CD8-positive, alpha-beta memory T cell (primary cell): ENCODE measurements at regions not wholly inside any gene's neighbourhood (a gene's known extent, or its start where the extent isn't known, plus 50 kb on each side); places are given as distances from the start of the nearest gene placed in this dataset.

Experiments
- CTCF ChIA-PET: fragments of 350-600 bp; sonication (Branson Sonifier 250); formaldehyde crosslinking; loops from one replicate; lab custom pipeline; 2021; ENCODE audit warnings: antibody characterized with exemption; lab: Charles Lee
- POLR2A ChIA-PET: fragments of 350-600 bp; sonication (Branson Sonifier 250); formaldehyde crosslinking; loops from one replicate; lab custom pipeline; 2021; ENCODE audit warnings: antibody characterized with exemption; lab: Charles Lee
- DNase-seq, 5 donors: peaks; one replicate each; pipeline versions ENCODE4 v3.0.0 to v3.0.0-alpha.2; 2020 to 2022; ENCODE audit warnings: mixed read lengths in 1 of 5
- H3K27ac ChIP-seq: one replicate; pipeline ENCODE4 v1.7.0; 2013; ENCODE audit warnings: low read depth, mild to moderate bottlenecking, low read length, moderate library complexity
- H3K27me3 ChIP-seq: 2 replicates; pipeline ENCODE4 v1.7.0; 2013; ENCODE audit warnings: low read length, mild to moderate bottlenecking; ENCODE audit not compliant: insufficient read depth, poor library complexity, severe bottlenecking
- H3K36me3 ChIP-seq: 2 replicates; pipeline ENCODE4 v1.7.0; 2013; ENCODE audit warnings: mild to moderate bottlenecking, low read length, moderate library complexity; ENCODE audit not compliant: insufficient read depth
- H3K4me1 ChIP-seq: 2 replicates; pipeline ENCODE4 v1.7.0; 2013; ENCODE audit warnings: mild to moderate bottlenecking, low read length, moderate library complexity; ENCODE audit not compliant: insufficient read depth
- H3K4me3 ChIP-seq: 2 replicates; pipeline ENCODE4 v1.7.0; 2013; ENCODE audit warnings: mild to moderate bottlenecking, low read length
- H3K9me3 ChIP-seq: 2 replicates; pipeline ENCODE4 v1.7.0; 2013; ENCODE audit warnings: mild to moderate bottlenecking, low read length
- H3K27ac Mint-ChIP-seq, 8 donors: one replicate each; pipeline ENCODE4 v1.8.0; 2020 to 2021; ENCODE audit warnings: mixed read lengths in 8 of 8, mild to moderate bottlenecking in 6 of 8, inconsistent platforms in 3 of 8, moderate library complexity in 3 of 8
- H3K27me3 Mint-ChIP-seq, 2 donors: one replicate each; pipeline ENCODE4 v1.8.0; 2020 to 2021; ENCODE audit warnings: mixed read lengths in 2 of 2, mild to moderate bottlenecking in 1 of 2, moderate library complexity in 1 of 2
- H3K36me3 Mint-ChIP-seq, 3 donors: one replicate each; pipeline ENCODE4 v1.8.0; 2020 to 2021; ENCODE audit warnings: mixed read lengths in 3 of 3, inconsistent platforms in 1 of 3, mild to moderate bottlenecking in 1 of 3
- H3K4me1 Mint-ChIP-seq, 3 donors: one replicate each; pipeline ENCODE4 v1.8.0; 2020 to 2021; ENCODE audit warnings: mixed read lengths in 3 of 3, inconsistent platforms in 1 of 3, mild to moderate bottlenecking in 1 of 3
- H3K4me3 Mint-ChIP-seq, 7 donors: one replicate each; pipeline ENCODE4 v1.8.0; 2020 to 2021; ENCODE audit warnings: mixed read lengths in 7 of 7, mild to moderate bottlenecking in 6 of 7, moderate library complexity in 4 of 7, inconsistent platforms in 2 of 7
- H3K9me3 Mint-ChIP-seq, 5 donors: one replicate each; pipeline ENCODE4 v1.8.0; 2020 to 2022; ENCODE audit warnings: mixed read lengths in 5 of 5, mild to moderate bottlenecking in 3 of 5, moderate library complexity in 2 of 5, inconsistent platforms in 1 of 5

DNA sequence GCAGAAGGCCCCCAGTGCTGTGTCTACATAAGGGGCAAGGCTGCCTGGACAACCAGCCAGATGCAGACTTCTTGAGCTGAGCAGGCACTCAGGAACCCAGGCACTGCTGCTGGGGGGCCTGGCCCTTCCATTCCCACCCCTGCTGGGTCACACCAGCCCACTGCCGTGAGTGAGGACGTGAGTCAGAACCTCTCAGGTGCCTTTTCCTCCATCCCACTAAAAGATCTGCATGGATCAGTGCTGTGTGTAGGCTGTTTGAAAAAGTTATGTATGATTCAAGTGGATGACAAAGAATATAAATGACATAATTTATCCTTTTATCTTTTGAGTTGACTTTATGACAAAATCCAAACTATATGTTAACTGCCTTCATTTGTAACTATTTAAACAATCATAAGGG lies 499.3 kb downstream of the INHBA start:
- Mint-ChIP-seq H3K4me3 (no peak overlapping the region), H3K27ac (no peak overlapping the region), H3K4me1 (no peaks in the 10 kb centered on the region), H3K36me3 (no peaks in the 10 kb centered on the region), H3K27me3 (no peaks in the 10 kb centered on the region), H3K9me3 (peaks cover 0 to 24% (median 4%) of the 10 kb centered on the region in 5 donors)
- no peaks in the 10 kb centered on the region for H3K36me3 ChIP-seq
- ChIA-PET POLR2A (no interaction called here), CTCF (no interaction called here)
- no peaks in the 10 kb centered on the region for H3K9me3 ChIP-seq
- no peaks in the 10 kb centered on the region for H3K4me1 ChIP-seq
- no peak for DNase-seq
- H3K4me3 ChIP-seq = no peak overlapping the region
- no peak overlapping the region for H3K27ac ChIP-seq
- H3K27me3 ChIP-seq = no peaks in the 10 kb centered on the region

DNA sequence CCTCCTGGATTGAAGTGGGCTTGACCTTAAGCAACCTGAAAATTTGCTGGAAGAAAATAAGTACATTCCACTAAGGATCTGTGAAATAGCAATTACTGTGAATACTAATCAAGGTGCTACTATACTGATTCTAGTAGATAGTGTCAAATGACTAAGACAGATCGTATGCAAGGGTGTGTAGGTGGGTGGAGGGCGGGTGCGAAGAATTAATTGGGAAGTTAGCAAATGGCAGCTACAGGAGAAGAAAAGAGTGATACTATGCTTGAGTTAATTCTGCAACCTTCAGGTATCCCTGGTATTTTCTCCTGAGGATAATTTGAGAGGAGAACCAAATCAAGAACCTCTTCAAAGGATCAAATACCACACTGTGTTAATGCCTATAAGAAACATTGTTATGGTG lies 501.9 kb downstream of the INHBA start:
- Mint-ChIP-seq H3K36me3 (no peaks in the 10 kb centered on the region), H3K4me3 (no peak overlapping the region), H3K4me1 (no peaks in the 10 kb centered on the region), H3K27me3 (no peaks in the 10 kb centered on the region), H3K27ac (no peak overlapping the region), H3K9me3 (peaks cover under 1 to 23% (median 6%) of the 10 kb centered on the region in 5 donors)
- Histone ChIP-seq H3K4me3 (no peak overlapping the region), H3K36me3 (no peaks in the 10 kb centered on the region), H3K9me3 (no peaks in the 10 kb centered on the region), H3K27ac (no peak overlapping the region), H3K4me1 (no peaks in the 10 kb centered on the region), H3K27me3 (no peaks in the 10 kb centered on the region)
- ChIA-PET POLR2A (no interaction called here), CTCF (no interaction called here)
- no peak for DNase-seq

- no peak overlapping the region for H3K4me3 Mint-ChIP-seq
- H3K36me3 ChIP-seq = no peaks in the 10 kb centered on the region
- no peaks in the 10 kb centered on the region for H3K27me3 Mint-ChIP-seq
- no peaks in the 10 kb centered on the region for H3K9me3 ChIP-seq
- peaks cover 2 to 23% (median 11%) of the 10 kb centered on the region in 5 donors for H3K9me3 Mint-ChIP-seq
- H3K4me1 ChIP-seq = no peaks in the 10 kb centered on the region
- H3K27me3 ChIP-seq = no peaks in the 10 kb centered on the region
- H3K4me3 ChIP-seq = no peak overlapping the region
- H3K4me1 Mint-ChIP-seq = no peaks in the 10 kb centered on the region
- ChIA-PET POLR2A (no interaction called here), CTCF (no interaction called here)
- H3K27ac ChIP-seq = no peak overlapping the region
- DNase-seq = no peak
- H3K27ac Mint-ChIP-seq = no peak overlapping the region
- H3K36me3 Mint-ChIP-seq = no peaks in the 10 kb centered on the region
Measured at GRCh38 chr7:41199136-41199535, 503.8 kb downstream of the INHBA start.

DNA sequence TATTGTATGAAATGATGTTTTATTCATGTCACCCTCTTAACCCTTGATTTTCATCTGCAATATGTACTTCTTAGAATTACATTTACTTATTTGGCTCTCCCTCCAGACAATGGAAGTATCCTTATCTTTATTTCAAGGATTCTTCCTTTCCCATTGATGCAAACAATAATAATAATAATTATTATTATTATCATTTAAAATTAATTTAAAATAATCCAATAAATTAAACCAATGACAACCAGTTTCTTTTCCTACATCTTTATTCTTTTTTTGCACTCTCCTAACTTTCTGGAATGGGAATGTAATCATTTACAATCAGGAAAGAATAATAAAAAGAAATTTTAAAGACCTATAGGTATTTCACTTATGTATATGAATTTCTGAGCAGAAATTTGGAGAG lies 504.4 kb downstream of the INHBA start:
- H3K36me3 Mint-ChIP-seq = no peaks in the 10 kb centered on the region
- Histone ChIP-seq H3K36me3 (no peaks in the 10 kb centered on the region), H3K27me3 (no peaks in the 10 kb centered on the region), H3K4me1 (no peaks in the 10 kb centered on the region), H3K9me3 (no peaks in the 10 kb centered on the region), H3K27ac (no peak overlapping the region), H3K4me3 (no peak overlapping the region)
- H3K27ac Mint-ChIP-seq = no peak overlapping the region
- CTCF ChIA-PET = no interaction called here
- H3K4me1 Mint-ChIP-seq = no peaks in the 10 kb centered on the region
- H3K27me3 Mint-ChIP-seq = no peaks in the 10 kb centered on the region
- DNase-seq = no peak
- H3K4me3 Mint-ChIP-seq = no peak overlapping the region
- H3K9me3 Mint-ChIP-seq = peaks cover 2 to 23% (median 11%) of the 10 kb centered on the region in 5 donors
- POLR2A ChIA-PET = no interaction called here

- Mint-ChIP-seq H3K4me3 (no peak overlapping the region), H3K36me3 (no peaks in the 10 kb centered on the region), H3K27me3 (no peaks in the 10 kb centered on the region), H3K9me3 (peaks cover 2 to 23% (median 11%) of the 10 kb centered on the region in 5 donors), H3K27ac (no peak overlapping the region), H3K4me1 (no peaks in the 10 kb centered on the region)
- POLR2A ChIA-PET = no interaction called here
- H3K27ac ChIP-seq = no peak overlapping the region
- no peaks in the 10 kb centered on the region for H3K4me1 ChIP-seq
- no peaks in the 10 kb centered on the region for H3K27me3 ChIP-seq
- H3K36me3 ChIP-seq = no peaks in the 10 kb centered on the region
- no peak for DNase-seq
- H3K9me3 ChIP-seq = no peaks in the 10 kb centered on the region
- H3K4me3 ChIP-seq = no peak overlapping the region
- CTCF ChIA-PET = no interaction called here
Measured at GRCh38 chr7:41197769-41198168, 505.1 kb downstream of the INHBA start.

GRCh38 chr7:41193738-41194282 lies 509.1 kb downstream of the INHBA start:
- Histone ChIP-seq H3K36me3 (no peaks in the 10 kb centered on the region), H3K4me3 (no peak overlapping the region), H3K4me1 (no peaks in the 10 kb centered on the region), H3K9me3 (no peaks in the 10 kb centered on the region), H3K27ac (no peak overlapping the region), H3K27me3 (no peaks in the 10 kb centered on the region)
- ChIA-PET CTCF (no interaction called here), POLR2A (no interaction called here)
- H3K4me1 Mint-ChIP-seq = no peaks in the 10 kb centered on the region
- H3K9me3 Mint-ChIP-seq = peaks cover 3 to 16% (median 6%) of the 10 kb centered on the region in 5 donors
- no peak for DNase-seq
- H3K27me3 Mint-ChIP-seq = no peaks in the 10 kb centered on the region
- no peaks in the 10 kb centered on the region for H3K36me3 Mint-ChIP-seq
- no peak overlapping the region for H3K27ac Mint-ChIP-seq
- H3K4me3 Mint-ChIP-seq = no peak overlapping the region

GRCh38 chr7:41190581-41190980 lies 512.3 kb downstream of the INHBA start:
- Mint-ChIP-seq H3K9me3 (peaks cover 2 to 14% (median 6%) of the 10 kb centered on the region in 5 donors), H3K27ac (no peak overlapping the region), H3K27me3 (no peaks in the 10 kb centered on the region), H3K4me1 (no peaks in the 10 kb centered on the region), H3K4me3 (no peak overlapping the region), H3K36me3 (no peaks in the 10 kb centered on the region)
- H3K4me1 ChIP-seq = no peaks in the 10 kb centered on the region
- DNase-seq = no peak
- H3K36me3 ChIP-seq = no peaks in the 10 kb centered on the region
- no peak overlapping the region for H3K27ac ChIP-seq
- H3K27me3 ChIP-seq = no peaks in the 10 kb centered on the region
- H3K4me3 ChIP-seq = no peak overlapping the region
- ChIA-PET CTCF (no interaction called here), POLR2A (no interaction called here)
- no peaks in the 10 kb centered on the region for H3K9me3 ChIP-seq

- H3K36me3 ChIP-seq = no peaks in the 10 kb centered on the region
- no peaks in the 10 kb centered on the region for H3K4me1 ChIP-seq
- Mint-ChIP-seq H3K9me3 (peaks cover 2 to 13% (median 6%) of the 10 kb centered on the region in 5 donors), H3K36me3 (no peaks in the 10 kb centered on the region), H3K4me1 (no peaks in the 10 kb centered on the region), H3K4me3 (no peak overlapping the region), H3K27ac (no peak overlapping the region), H3K27me3 (no peaks in the 10 kb centered on the region)
- no peak overlapping the region for H3K27ac ChIP-seq
- CTCF ChIA-PET = no interaction called here
- POLR2A ChIA-PET = no interaction called here
- H3K4me3 ChIP-seq = no peak overlapping the region
- H3K27me3 ChIP-seq = no peaks in the 10 kb centered on the region
- no peak for DNase-seq
- H3K9me3 ChIP-seq = no peaks in the 10 kb centered on the region
Measured at GRCh38 chr7:41189866-41190265, 513.0 kb downstream of the INHBA start.
